GM19455 (cell line): ENCODE measurements at regions not wholly inside any gene's neighbourhood (a gene's known extent, or its start where the extent isn't known, plus 50 kb on each side); places are given as distances from the start of the nearest gene placed in this dataset.

Experiments used
- ATAC-seq: cut with Tn5 transposase; IDR thresholded peaks from one replicate; pipeline ENCODE4 v1.9.1; 2021; ENCODE audit not compliant: unreplicated experiment

DNA sequence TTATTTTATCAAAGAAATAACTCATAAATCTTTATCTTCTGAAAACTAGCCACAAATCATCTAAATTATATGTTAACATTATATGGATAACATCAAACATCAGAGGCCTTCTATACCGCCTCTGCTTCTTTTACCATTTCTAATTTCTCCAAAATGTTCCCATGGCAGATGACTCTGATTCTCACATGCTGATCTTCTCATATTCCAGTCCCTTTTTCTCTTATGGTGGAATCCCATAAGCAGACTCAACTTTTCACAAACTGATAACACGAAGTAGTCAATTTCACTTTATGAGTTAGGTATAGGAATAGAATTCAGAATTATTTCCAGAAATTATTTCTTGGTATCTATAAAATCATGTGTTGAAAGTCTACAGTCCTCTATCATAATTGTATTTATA is 212.3 kb downstream of the ENC1 start:
- ATAC-seq, result no peak

DNA sequence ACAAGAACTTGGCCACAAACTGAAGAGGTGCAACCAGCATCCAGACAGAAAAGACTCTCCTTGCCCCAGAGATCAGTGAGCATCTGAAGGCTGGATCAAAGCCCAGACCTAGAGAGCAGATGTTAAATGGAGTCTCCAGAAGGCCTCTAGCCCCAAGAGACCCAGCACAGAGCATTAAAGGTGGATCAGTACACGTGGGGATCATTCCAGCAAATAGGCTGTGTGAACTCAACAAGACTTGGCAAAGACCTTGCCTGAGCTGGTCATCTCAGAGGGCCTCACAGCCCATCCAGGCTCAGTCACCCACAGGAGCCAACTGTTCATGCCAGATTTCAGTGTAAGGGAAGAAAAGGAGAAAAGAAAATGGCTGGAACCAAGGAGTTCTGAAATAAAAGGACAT is 214.0 kb downstream of the ENC1 start:
- ATAC-seq, result no peak

DNA sequence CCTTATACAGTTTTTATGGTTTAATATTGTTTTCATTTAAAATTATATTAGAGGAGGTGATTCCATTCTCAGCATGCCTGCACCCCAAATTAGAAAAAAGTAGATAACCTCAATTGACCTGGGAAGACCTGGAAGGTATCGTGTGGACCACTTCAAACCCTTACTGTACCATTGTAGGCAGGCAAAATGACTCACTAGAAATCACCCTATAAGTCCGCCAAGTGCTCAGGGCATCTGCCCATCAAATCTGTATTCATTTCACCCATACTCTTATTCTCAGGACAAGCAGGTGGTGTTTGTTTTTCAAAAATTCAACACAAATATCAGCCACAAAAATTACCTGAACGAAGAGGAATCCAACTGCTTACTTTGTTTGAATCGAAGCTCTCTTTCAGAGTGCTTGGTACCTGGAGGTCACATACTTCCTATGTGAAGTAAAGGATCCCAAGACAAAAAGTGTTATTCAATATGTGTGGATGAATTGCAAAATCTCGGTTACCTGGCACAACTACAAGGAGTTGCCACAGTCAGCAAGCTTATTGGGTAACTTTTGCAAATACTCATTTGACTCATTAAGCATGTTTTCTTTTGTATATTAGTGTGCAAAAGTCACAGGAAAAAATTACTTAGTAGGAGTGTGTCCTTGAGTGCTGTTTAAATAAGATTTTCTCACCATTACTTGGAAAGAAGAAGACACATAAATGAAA is 216.2 kb downstream of the ENC1 start:
- no peak for ATAC-seq

DNA sequence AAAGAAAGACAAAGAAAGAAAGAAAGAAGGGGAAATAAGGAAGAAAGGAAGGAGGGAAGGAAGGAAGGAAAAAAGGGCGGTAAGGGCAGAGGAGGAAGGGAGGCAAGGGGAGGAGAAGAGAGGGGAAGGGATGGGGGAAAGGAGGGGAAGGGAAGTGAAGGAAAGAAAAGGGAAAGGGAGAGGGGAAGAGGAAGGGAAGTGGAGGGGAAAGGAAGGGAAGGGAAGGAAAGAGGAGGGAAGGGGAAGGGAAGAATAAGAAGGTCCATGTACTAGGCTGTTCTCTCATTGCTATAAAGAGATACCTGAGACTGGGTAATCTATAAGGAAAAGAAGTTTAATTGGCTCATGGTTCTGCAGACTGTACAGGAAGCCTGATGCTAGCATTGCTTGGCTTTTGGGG is 217.1 kb downstream of the ENC1 start:
- no peak for ATAC-seq

DNA sequence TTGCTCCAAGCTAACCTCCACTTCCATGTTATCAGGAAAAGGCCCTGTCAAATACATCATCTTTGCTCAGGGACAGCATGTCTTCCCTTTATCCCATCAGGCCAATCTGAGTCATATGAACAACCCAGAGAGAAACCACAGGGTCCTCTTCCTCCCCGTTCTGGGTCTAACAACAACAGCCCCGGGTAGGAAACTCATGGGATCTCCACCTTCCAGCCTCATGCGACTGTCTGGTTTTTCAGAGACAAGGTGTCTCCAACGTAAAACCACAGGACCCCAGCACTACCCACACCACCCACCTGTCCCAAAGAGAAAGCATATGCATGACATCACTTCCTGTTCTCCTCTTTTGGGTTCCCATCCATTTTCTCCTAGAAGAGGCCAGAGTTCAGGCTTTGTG is 217.9 kb downstream of the ENC1 start:
- ATAC-seq, result no peak

DNA sequence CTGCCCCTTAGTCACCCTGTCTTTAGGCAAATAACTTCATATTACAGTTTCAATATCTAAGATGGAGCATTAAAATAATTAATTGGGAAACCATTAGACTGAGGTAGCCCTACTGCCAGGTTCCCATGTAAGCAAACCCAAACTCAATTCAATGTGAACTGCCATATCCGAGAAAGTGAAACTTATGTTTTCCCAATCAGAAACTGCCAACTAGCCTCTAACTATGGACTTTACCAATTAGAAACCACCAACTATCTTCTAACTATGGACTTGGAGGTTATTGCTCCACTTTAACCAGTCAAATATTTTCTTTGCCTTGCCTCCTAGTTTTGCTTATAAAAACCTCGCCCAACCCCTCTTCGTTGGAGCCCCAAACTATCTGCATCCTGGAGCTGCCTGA is 218.5 kb downstream of the ENC1 start:
- ATAC-seq, result no peak

DNA sequence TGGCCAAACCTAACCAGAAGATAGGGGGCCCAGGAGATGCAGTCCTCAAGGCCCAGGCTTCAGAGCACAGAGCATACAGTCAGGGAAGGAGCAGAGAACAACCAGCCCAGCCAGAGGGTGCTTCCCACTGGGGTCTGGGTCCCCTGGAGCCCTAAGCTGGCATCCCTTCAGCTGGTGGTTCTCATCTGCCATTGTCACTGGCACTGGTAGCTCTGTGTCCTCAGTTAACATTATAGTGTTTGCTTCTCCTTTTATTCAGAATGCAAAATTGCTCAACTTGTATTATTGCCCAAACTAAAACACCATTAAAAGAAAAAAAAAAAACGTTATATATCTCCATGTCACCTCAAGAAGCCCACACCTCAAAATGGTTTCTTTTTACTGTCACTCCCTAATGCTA is 219.2 kb downstream of the ENC1 start:
- ATAC-seq, result no peak

DNA sequence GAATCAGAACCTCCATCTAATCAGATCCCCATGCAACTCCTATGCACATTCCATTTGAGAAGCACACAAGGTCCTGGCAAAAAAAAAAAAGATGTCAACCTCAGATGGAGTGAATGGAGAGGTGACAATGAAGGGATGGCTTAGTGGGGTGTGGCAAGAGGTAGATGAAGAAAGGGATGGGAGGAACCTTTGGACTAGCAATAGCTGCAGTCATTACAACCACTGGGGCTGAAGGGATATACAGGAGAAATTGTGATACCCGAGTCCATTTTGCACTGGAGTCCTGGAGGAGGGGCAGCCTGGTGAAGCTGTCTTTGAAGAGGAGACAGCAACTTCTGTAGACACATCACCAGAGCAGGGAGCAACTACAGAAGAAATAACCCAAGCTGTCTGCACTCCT is 219.6 kb downstream of the ENC1 start:
- no peak for ATAC-seq

DNA sequence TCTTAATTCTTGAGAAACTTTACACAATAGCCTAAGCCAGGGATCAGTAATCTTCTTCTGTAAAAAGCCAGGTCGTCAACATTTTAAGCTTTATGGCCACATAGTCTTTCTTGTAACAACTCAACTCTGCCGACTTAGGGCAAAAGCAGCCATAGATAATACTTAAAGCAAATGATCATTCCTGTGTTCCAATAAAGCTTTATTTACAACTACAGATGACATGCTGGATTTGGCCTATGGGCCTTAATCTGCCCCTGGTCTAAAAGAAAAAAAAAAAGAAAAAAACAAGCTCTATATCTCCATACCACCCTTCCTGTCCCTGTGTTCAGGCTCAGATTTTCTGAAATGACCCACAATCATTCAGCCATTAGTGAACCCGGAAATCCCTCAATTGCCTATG is 220.3 kb downstream of the ENC1 start:
- no peak for ATAC-seq

DNA sequence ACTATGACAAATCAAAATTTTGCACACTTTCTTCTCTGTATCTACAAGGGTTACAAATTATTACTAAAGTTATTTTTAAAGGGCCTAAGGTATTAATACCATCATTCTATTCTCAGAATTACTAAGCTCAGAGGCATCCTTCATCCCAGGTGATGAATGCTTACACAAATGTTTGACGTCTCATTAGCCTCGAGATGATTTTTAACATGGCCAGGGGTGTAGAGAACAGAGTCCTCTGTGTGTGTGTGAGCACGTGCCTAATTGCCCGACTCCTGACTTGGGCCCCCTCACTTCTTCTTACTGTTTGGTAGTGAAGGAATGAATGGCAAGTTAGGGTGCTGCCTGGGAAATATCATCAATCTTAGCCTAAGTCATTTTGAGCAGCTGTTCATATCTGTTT is 221.1 kb downstream of the ENC1 start:
- no peak for ATAC-seq

DNA sequence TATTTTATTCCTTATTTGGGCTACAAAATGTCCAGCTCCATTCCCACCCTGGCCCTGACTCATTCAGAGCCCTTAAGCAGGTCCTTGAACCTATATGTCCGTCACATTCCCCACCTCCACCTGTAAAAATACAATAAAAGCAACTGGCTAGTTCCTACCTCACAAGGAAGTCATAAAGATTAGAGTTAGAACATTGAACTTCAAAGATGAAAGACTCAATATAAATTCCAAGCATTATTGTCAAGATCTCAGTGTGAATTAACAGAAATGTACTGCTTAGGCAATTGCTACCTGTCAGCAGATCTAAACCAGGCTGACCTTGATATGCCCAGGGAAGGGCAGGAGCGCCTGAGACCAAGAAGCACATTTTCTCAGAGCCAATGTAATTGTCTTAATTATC is 221.8 kb downstream of the ENC1 start:
- ATAC-seq, result no peak

DNA sequence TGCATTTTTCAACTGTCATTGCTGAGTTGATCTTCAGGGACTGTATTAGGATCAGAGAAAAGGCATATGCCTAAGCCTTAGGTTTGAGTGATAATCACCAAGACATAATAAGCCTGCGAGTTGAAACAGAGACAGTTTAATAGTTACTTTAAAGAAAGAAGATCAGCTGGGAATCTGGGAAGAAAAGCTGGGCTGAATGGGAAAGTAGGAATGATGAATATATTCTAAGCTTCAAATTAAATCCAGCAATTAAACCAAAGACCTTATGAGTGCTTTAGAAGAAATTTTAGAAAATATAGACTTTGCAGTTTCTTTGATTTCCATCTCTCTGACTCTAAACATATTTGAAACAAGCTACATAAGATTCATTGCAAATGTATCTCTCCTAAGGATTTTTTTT is 222.3 kb downstream of the ENC1 start:
- no peak for ATAC-seq

DNA sequence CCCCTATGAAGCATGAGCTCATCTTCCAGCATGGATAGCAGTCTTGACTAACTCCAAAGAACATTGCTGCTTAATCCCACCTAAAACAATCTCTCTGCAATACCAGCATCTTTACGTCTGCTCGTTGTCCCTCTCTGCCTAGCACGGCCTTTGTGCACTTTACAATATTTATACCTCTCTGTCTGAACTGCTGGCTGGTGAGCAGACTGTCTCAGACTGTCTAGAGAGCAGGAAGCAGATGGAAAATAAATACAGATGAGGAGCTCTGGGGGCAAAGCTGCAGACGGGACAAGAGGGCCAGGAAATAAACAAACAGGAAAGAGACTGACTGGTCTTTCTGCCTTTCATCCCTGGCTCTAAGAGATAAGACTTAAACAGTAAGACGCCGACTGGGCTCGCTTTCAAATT is 224.8 kb downstream of the ENC1 start:
- no peak for ATAC-seq

DNA sequence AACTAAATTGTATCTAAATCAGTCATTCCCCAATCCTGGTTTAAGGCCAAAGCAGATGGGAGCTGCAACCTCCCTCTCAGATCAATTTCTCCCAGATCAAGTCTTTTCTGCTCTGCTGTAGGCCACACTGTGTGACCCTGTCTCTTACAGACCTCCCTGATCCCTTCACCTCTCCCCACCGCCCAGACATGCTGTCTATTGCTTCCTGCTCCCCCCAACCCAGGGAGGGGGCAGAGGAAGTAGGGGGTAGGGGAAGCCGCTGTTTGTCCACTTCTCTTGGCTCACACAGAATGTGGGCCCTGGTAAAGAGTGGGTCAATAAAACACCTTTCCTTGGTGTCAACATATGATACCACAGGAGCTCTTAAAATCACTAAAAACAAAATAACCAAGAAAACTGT is 226.3 kb downstream of the ENC1 start:
- no peak for ATAC-seq

DNA sequence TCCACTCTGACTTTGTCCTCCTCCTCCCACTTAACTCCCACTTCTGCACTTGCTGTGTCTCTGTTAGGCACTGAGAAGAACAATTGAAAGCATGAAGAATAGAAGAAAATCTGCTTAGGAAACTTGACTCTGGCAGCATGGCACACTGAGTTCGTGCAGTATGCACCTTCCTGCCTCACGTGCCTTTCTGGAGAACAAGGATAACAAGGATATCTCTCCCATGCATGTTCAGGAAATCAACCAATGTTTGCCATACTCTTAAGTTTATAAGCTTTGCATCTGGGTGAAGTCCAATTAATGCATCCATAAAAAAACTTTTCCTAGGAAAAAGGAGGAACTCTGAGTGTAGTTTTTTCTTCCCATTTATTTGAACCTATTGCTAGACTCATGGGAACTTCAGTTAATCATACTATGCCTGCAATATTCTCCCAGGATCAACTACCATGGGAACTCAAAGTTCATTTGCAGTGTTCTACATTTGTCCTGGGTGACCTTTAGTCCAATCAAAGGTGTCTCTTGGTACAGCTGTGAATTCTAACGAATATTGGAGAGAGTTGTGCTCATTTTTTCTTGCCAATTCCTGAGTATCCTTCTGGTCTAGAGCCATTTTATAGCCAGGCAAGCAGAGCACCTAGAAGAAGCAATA is 227.0 kb downstream of the ENC1 start:
- ATAC-seq, result no peak

DNA sequence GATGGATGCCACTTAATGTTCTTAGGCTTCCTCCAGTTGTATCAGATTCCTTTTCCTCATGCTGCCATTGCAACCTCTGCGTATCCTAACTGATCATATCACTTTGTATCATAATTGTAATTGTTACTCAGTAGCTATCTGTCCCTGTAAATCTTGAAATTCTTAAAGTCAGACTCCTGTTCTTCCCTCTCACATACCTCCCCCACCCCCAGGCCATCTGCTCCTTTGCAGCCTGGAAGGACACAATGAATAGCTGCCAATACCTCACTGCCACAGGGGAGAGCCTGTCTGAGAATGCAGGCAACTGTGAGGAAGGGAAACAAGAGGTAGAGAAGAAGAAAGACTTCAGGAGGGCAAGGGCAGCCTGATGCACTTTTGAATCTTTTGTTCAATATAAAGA is 228.5 kb downstream of the ENC1 start:
- no peak for ATAC-seq

DNA sequence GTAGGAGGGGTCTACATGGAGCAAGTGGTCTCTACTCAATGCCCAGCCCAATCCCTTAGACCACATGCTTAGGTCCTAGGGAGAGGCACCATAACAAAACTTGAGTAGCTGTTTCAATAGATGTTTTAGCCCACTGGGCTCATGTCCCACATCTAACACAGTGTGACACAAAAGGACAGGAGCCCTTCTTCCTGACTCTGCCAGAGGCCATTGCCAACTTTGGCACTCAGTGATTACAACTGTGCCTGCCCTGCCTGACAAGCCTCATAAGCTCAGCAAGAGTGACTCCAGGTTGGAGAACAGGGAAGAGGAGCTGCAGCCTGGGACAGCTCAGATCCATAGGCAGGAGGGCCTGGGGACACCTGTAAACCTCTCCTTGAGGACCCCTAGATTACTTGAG is 230.8 kb downstream of the ENC1 start:
- ATAC-seq, result no peak

DNA sequence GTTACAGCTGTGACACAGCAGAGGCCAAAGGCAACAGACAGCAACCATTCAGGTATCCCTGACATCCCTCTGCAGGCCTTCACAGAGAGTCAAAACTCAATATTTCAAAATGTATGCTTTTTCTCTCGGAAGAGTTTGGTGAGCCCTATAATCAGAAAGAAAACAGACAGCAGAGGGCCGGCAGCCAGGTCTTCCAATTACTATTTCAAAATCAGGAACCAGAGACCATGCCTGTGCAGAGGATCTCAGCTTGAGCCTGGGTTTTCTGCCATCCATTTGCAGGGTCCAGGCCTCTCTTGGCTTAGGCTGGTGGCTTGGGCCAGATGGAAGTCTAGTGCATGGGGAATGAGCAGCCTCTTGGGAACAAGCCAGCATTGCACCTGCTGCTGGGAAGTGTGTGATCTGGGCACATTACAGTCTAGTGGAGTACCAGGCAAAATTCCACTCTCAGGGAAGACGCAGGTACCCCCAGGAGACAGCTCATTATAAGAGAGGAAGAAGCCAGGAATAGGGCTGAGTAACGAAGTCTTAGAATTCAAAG is 231.3 kb downstream of the ENC1 start:
- no peak for ATAC-seq

DNA sequence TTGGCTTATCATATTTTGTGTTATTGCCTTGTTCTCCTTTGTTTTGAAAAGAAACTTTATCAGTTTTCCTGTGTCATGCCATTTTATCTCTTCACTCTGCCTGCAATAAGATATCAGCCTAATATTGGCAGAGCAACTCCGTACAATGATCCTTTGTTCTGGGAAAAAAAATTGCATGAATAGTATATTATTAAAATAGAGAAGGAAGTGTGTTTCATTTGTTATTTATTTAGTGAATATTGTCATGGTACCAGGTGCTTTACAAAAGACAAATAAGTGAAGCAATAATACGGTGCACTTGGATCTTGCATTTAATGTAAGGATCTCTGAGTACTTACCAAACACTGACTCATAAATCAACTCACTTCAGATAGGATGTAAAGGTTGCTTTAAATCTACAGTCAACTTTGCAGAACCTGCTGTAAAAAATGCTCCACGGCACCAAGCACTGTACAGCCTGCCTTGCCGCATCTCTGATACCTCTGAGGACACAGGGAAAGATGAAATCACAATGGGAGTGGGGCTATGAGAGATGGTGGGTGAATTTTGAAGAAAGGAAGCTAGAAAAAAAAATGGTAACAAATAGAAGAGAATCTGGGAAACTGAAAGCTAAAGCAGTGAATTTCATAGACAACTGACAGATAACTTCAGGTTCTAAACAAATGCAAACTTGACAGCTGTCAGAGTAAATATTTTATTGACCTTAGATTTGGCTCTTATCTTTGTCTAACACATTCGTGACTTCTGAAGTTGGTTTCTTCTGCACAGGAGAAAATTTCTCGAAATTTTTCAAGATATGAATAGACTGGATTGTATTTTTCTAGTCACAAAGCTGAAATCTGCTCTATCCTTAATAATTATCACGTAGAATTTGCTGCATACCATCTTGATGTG is 232.1 kb downstream of the ENC1 start:
- ATAC-seq, result no peak

DNA sequence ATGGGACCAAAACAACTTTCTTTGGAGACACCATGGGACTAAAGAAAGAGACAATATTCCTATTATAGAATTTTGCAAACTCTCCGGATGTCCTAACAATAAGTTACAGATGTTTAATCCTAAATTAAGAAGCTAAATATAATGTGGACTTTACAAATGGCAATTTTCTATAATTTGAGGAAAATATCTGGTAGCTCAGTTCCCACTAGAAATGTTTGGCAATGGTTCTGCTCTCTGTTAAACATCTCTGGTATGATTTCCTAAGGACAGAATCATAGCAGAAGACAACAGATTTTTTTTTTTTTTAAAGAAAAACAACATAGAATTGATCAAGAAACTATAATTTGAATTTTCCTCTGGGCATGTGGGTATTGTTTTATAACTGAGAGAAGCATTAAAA is 232.8 kb downstream of the ENC1 start:
- no peak for ATAC-seq

DNA sequence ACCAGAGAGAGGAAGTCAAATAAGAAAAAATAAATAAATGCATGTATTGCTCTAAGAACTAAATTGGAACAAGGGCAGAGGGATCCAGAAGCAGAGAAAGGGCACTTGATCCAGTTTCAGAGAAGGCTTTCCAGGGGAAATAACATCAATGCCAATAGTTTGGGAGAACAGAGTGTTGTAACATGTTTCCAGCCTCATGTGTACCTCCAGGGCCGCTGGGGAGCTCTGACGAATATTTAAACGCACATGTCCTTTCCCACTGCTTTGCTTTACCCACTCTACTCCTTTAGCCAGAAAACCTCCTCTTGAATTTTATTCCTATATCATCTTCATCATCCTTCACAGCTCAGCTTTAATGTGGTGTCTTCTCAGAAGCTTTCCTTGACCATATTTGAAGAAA is 233.7 kb downstream of the ENC1 start:
- no peak for ATAC-seq

DNA sequence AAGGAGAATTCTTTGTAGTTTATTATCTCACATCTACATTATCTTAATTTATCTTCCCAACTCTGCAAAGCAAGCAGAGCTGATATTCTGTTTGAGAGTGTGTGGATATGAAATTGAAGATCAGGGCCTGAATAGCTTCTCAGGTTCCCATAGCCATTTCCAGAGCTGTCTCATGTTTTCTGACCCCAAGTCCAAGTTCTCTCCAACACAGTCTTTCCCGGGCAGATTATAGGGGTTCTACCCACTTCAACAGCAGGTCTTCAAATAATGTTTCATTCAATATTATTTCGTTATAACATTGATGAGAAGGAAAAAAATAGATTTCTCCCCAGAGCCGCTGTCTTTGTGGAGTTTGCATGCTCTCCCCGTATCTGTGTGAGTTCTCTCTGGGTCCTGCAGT is 234.9 kb downstream of the ENC1 start:
- ATAC-seq, result no peak
